ENCODE measurements at regions not wholly inside any gene's neighbourhood (a gene's known extent, or its start where the extent isn't known, plus 50 kb on each side); places are given as distances from the start of the nearest gene placed in this dataset.

DNA sequence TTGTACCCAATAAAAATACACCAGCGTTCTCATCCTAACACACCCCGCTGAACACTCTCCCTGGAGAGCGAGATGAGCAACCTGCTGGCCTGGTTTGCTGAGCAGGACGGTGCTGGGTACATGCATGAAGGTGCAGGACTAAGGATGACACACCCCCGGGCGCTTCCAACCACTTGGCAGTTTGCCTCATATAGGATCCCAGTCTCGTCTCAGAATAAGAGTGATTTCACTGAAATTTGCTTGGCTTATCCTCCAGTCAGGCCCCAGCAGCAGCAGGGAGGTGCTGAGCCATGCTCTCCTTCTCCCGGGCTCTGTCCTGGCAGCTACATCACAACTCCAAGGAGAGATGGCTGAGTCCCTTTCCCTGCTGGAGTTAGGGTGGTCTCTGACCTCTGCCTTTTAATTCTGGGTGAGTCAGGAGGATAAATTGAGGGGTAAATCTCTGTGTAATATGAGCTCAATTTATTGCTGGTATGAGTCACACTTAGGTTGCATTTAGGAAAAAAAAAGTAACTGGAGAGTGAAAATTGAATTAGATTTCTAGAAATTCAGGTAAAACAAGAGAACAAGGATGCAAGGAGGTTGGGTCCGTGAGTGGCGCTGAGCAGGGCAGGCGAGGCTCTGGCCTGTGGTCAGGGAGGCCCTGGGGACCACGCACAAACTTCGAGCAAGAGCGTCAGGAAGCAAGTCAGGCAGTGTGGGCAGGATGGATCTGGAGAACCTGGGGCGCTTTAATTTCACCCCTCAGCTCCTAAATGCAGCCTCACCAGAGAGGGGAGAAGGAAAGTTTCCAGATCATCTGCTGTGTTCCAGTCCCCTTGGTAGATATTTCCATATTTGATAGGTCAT lies 974.0 kb downstream of the TBC1D22A start:
- no peak for DNase-seq (ENCODE audit: low read depth)
- TF ChIP-seq, protein P1, sequence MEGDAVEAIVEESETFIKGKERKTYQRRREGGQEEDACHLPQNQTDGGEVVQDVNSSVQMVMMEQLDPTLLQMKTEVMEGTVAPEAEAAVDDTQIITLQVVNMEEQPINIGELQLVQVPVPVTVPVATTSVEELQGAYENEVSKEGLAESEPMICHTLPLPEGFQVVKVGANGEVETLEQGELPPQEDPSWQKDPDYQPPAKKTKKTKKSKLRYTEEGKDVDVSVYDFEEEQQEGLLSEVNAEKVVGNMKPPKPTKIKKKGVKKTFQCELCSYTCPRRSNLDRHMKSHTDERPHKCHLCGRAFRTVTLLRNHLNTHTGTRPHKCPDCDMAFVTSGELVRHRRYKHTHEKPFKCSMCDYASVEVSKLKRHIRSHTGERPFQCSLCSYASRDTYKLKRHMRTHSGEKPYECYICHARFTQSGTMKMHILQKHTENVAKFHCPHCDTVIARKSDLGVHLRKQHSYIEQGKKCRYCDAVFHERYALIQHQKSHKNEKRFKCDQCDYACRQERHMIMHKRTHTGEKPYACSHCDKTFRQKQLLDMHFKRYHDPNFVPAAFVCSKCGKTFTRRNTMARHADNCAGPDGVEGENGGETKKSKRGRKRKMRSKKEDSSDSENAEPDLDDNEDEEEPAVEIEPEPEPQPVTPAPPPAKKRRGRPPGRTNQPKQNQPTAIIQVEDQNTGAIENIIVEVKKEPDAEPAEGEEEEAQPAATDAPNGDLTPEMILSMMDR (IDR thresholded peaks at IDR 0.05; ENCODE audit: low read depth, low read length): no peak
- no peak overlapping the region for H3K4me3 ChIP-seq (ENCODE audit: low read depth, low read length)

DNA sequence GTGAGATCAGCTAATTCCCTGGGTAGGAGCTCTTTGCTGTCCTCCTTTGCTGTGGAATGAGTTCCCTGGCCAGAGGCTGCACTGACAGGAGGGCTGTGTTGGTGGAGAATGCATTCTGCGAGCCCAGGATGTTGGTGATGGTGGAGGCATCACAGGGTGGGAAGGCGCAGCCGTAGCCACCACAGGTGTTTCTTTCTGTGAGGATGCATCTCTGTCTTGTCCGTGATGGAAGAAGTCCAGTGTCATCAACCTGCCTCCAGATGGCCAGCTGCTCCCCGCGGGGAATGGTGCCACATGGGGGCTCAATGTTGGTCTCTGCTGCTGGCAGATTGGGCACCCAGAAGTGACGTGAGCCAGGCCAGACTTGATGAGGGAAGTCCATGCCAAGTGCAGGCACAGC lies 972.1 kb downstream of the TBC1D22A start:
- no peak overlapping the region for H3K4me3 ChIP-seq (ENCODE audit: low read depth, low read length)
- TF ChIP-seq, protein P1 (IDR thresholded peaks at IDR 0.05; ENCODE audit: low read depth, low read length): no peak
- no peak for TF ChIP-seq POLR2A (IDR thresholded peaks at IDR 0.05; ENCODE audit: extremely low read depth, insufficient read length)
- TF ChIP-seq, protein P2, sequence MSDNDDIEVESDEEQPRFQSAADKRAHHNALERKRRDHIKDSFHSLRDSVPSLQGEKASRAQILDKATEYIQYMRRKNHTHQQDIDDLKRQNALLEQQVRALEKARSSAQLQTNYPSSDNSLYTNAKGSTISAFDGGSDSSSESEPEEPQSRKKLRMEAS (IDR thresholded peaks at IDR 0.05; ENCODE audit: low read depth, low read length): no peak
- TF ChIP-seq MYC (IDR thresholded peaks at IDR 0.05; ENCODE audit: low read depth, low read length): no peak
- no peak for DNase-seq (ENCODE audit: low read depth)

DNA sequence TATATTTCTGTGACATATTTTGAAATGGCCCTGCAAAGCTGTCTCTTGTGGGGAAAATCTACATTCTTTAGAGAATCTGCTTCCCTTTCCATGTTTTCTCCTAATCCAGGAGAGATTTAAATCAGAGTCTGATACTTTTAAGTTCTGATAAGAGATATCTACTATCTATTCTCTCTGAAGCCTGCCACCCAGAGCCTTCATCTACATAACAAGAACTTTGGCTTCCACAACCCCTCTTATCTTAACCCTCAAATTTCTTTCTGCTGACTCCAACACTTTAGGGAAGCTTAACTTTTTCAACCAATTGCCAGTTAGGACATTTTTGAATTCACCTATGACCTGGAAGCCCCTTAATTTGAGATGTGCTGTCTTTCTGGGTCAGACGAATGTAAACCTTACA lies 965.2 kb downstream of the TBC1D22A start:
- TF ChIP-seq, protein P2 (IDR thresholded peaks at IDR 0.05; ENCODE audit: low read depth, low read length): no peak
- TF ChIP-seq, protein P1 (IDR thresholded peaks at IDR 0.05; ENCODE audit: low read depth, low read length): no peak
- TF ChIP-seq MYC (IDR thresholded peaks at IDR 0.05; ENCODE audit: low read depth, low read length) (no peak), POLR2A (IDR thresholded peaks at IDR 0.05; ENCODE audit: extremely low read depth, insufficient read length) (no peak)
- no peak overlapping the region for H3K4me3 ChIP-seq (ENCODE audit: low read depth, low read length)
- no peak for DNase-seq (ENCODE audit: low read depth)

DNA sequence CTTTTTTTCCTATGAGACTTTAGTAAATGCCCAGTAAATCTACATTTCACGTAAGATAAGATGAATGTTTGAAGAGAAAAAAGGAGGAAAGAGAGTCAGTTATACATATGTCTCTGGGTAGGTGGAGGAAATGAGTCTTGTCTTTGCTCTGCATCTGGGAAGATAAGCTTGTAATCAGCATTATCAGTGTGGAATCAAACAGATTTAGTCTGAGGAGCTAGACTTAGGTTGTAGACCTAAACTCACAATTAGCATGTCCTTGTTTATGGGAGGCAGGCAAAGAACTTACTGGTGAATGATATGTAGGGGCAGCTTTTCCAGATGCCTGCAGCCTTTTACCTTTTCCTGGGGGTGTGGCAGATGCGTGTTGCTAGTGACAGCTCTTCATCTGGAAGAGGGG lies 962.3 kb downstream of the TBC1D22A start:
- TF ChIP-seq, protein P2 (IDR thresholded peaks at IDR 0.05; ENCODE audit: low read depth, low read length): no peak
- no peak for TF ChIP-seq MYC (IDR thresholded peaks at IDR 0.05; ENCODE audit: low read depth, low read length)
- TF ChIP-seq, protein P1 (IDR thresholded peaks at IDR 0.05; ENCODE audit: low read depth, low read length): no peak
- no peak for TF ChIP-seq POLR2A (IDR thresholded peaks at IDR 0.05; ENCODE audit: extremely low read depth, insufficient read length)
- DNase-seq (ENCODE audit: low read depth): no peak
- H3K4me3 ChIP-seq (ENCODE audit: low read depth, low read length): no peak overlapping the region

DNA sequence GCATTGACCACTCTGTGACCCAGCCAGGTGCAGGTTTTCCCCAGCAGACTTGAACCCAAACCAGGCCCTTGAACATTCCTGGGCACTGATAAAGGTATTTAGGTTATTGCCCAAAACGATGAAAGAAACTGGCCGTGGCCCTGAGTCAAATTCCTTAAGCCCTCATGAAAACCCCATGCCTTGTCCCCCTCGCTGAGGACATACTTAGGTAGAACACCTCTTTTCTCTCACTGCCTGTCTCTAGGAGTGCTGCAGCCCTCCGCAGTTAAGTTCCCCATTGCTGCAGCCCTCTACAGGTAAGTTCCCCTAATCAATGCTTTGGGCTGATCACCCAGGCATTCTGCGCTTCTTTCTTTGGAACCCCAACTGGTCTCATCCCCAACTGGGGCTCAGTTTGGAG lies 961.6 kb downstream of the TBC1D22A start:
- no peak for DNase-seq (ENCODE audit: low read depth)
- no peak overlapping the region for H3K4me3 ChIP-seq (ENCODE audit: low read depth, low read length)
- no peak for TF ChIP-seq MYC (IDR thresholded peaks at IDR 0.05; ENCODE audit: low read depth, low read length)
- no peak for TF ChIP-seq POLR2A (IDR thresholded peaks at IDR 0.05; ENCODE audit: extremely low read depth, insufficient read length)
- TF ChIP-seq, protein P1 (IDR thresholded peaks at IDR 0.05; ENCODE audit: low read depth, low read length): no peak
- TF ChIP-seq, protein P2 (IDR thresholded peaks at IDR 0.05; ENCODE audit: low read depth, low read length): no peak

Measured in NB4 (cell line).